Endothelial cell (in vitro differentiated cells): ENCODE measurements at regions not wholly inside any gene's neighbourhood (a gene's known extent, or its start where the extent isn't known, plus 50 kb on each side); places are given as distances from the start of the nearest gene placed in this dataset.
"Not testable (repeated sequence)": the region's sequence is repeated elsewhere in the genome, so short reads cannot be mapped to it uniquely, and the experiment has no call there.

Experiments used
- DNase-seq: peaks from one replicate; pipeline ENCODE4 v3.0.0; 2021; ENCODE audit warnings: low spot score
- H3K27ac Mint-ChIP-seq: one replicate; pipeline ENCODE4 v1.8.0; 2021; ENCODE audit warnings: mixed read lengths, inconsistent platforms; ENCODE audit not compliant: unreplicated experiment
- H3K27me3 Mint-ChIP-seq: one replicate; pipeline ENCODE4 v1.8.0; 2021; ENCODE audit warnings: mild to moderate bottlenecking, moderate library complexity, mixed read lengths, inconsistent platforms; ENCODE audit not compliant: unreplicated experiment
- H3K36me3 Mint-ChIP-seq: one replicate; pipeline ENCODE4 v1.8.0; 2021; ENCODE audit warnings: mild to moderate bottlenecking, low read depth, mixed read lengths, inconsistent platforms; ENCODE audit not compliant: unreplicated experiment
- H3K4me1 Mint-ChIP-seq: one replicate; pipeline ENCODE4 v1.8.0; 2021; ENCODE audit warnings: mild to moderate bottlenecking, mixed read lengths, inconsistent platforms; ENCODE audit not compliant: unreplicated experiment
- H3K4me3 Mint-ChIP-seq: one replicate; pipeline ENCODE4 v1.8.0; 2021; ENCODE audit warnings: mild to moderate bottlenecking, mixed read lengths, inconsistent platforms; ENCODE audit not compliant: unreplicated experiment
- H3K9me3 Mint-ChIP-seq: one replicate; pipeline ENCODE4 v1.8.0; 2021; ENCODE audit warnings: mixed read lengths, inconsistent platforms; ENCODE audit not compliant: unreplicated experiment

- not testable (repeated sequence) for H3K4me3 Mint-ChIP-seq, H3K36me3 Mint-ChIP-seq, H3K27ac Mint-ChIP-seq, H3K9me3 Mint-ChIP-seq, DNase-seq, H3K4me1 Mint-ChIP-seq, H3K27me3 Mint-ChIP-seq
Observed at GRCh38 chr9:40592406-40592805, 536.1 kb downstream of the FOXD4L6 start.

GRCh38 chr9:40591915-40592314 is 536.6 kb downstream of the FOXD4L6 start:
- not testable (repeated sequence) for H3K4me1 Mint-ChIP-seq, DNase-seq, H3K27me3 Mint-ChIP-seq, H3K4me3 Mint-ChIP-seq, H3K9me3 Mint-ChIP-seq, H3K36me3 Mint-ChIP-seq, H3K27ac Mint-ChIP-seq

GRCh38 chr9:40587475-40588195 is 540.8 kb downstream of the FOXD4L6 start:
- DNase-seq, H3K4me3 Mint-ChIP-seq, H3K27me3 Mint-ChIP-seq, H3K4me1 Mint-ChIP-seq, H3K27ac Mint-ChIP-seq, H3K36me3 Mint-ChIP-seq, H3K9me3 Mint-ChIP-seq: not testable (repeated sequence)

GRCh38 chr9:40584039-40584438 is 544.4 kb downstream of the FOXD4L6 start:
- not testable (repeated sequence) for DNase-seq, H3K27me3 Mint-ChIP-seq, H3K9me3 Mint-ChIP-seq, H3K36me3 Mint-ChIP-seq, H3K27ac Mint-ChIP-seq, H3K4me1 Mint-ChIP-seq, H3K4me3 Mint-ChIP-seq

- H3K27ac Mint-ChIP-seq = peak overlapping the region; percentile 42
- H3K36me3 Mint-ChIP-seq = not testable (repeated sequence)
- H3K4me3 Mint-ChIP-seq = peak overlapping the region; percentile 77
Observed at GRCh38 chr9:40583230-40583629, 545.3 kb downstream of the FOXD4L6 start.

GRCh38 chr9:40578908-40579307 is 549.6 kb downstream of the FOXD4L6 start:
- not testable (repeated sequence) for H3K4me3 Mint-ChIP-seq, H3K27me3 Mint-ChIP-seq, H3K4me1 Mint-ChIP-seq, H3K9me3 Mint-ChIP-seq, H3K36me3 Mint-ChIP-seq
- peak; percentile 2 for DNase-seq
- peak overlapping the region; percentile 44 for H3K27ac Mint-ChIP-seq

More at GRCh38 chr9:40583230-40583629, 545.3 kb downstream of the FOXD4L6 start:
- DNase-seq, H3K4me1 Mint-ChIP-seq, H3K27me3 Mint-ChIP-seq, H3K9me3 Mint-ChIP-seq: not testable (repeated sequence)
